Omental fat pad (tissue), 3 donors: ENCODE measurements at regions not wholly inside any gene's neighbourhood (a gene's known extent, or its start where the extent isn't known, plus 50 kb on each side); places are given as distances from the start of the nearest gene placed in this dataset.

Experiments
- ATAC-seq: fragments of 150-250 bp; one replicate; pipeline ENCODE4 v1.9.1; 2016; ENCODE audit warnings: mild to moderate bottlenecking, moderate library complexity; ENCODE audit not compliant: low FRiP score
- DNase-seq: peaks from one replicate; pipeline ENCODE4 v3.0.0-alpha.2; 2019; ENCODE audit warnings: low spot score
- CTCF ChIP-seq, 3 donors: fragments of 450-650 bp; IDR thresholded peaks; one replicate each; pipeline ENCODE4 v1.5.1; 2016 to 2017; ENCODE audit warnings: antibody characterized with exemption in 3 of 3, mild to moderate bottlenecking in 3 of 3, moderate library complexity in 2 of 3

- TF ChIP-seq CTCF (IDR thresholded peaks at IDR 0.05): no peak
- ATAC-seq (no peak), DNase-seq (no peak)
Observed at GRCh38 chr9:101902051-101902450, 163.6 kb upstream of the GRIN3A start.

- no peak for TF ChIP-seq CTCF (IDR thresholded peaks at IDR 0.05)
Observed at GRCh38 chr9:101897196-101897595, 158.7 kb upstream of the GRIN3A start.

GRCh38 chr9:101893661-101894646 is 155.5 kb upstream of the GRIN3A start:
- ATAC-seq: no peak
- no peak for TF ChIP-seq CTCF (IDR thresholded peaks at IDR 0.05)
- no peak for DNase-seq

More at GRCh38 chr9:101897196-101897595, 158.7 kb upstream of the GRIN3A start:
- ATAC-seq (no peak), DNase-seq (no peak)

- no peak for TF ChIP-seq CTCF (IDR thresholded peaks at IDR 0.05)
Observed at GRCh38 chr9:101881508-101881907, 143.1 kb upstream of the GRIN3A start.

GRCh38 chr9:101880846-101881245 is 142.4 kb upstream of the GRIN3A start:
- ATAC-seq: no peak

More at GRCh38 chr9:101881508-101881907, 143.1 kb upstream of the GRIN3A start:
- DNase-seq: no peak
- no peak for ATAC-seq

GRCh38 chr9:101878734-101879133 is 140.3 kb upstream of the GRIN3A start:
- TF ChIP-seq CTCF (IDR thresholded peaks at IDR 0.05): no peak
- DNase-seq: no peak
- no peak for ATAC-seq

More at GRCh38 chr9:101880846-101881245, 142.4 kb upstream of the GRIN3A start:
- DNase-seq: no peak
- no peak for TF ChIP-seq CTCF (IDR thresholded peaks at IDR 0.05)

GRCh38 chr9:101877439-101877838 is 139.0 kb upstream of the GRIN3A start:
- no peak for DNase-seq
- ATAC-seq: no peak
- TF ChIP-seq CTCF (IDR thresholded peaks at IDR 0.05): no peak
